ENCODE measurements at regions not wholly inside any gene's neighbourhood (a gene's known extent, or its start where the extent isn't known, plus 50 kb on each side); places are given as distances from the start of the nearest gene placed in this dataset.

GRCh38 chr5:6178846-6179532 is 199.4 kb downstream of the MED10 start:
- H3K36me3 ChIP-seq (ENCODE audit: insufficient read depth, low read length): no peaks in the 10 kb centered on the region
- ChIA-PET POLR2A (ENCODE audit: partially characterized antibody) (no interaction called here), CTCF (ENCODE audit: partially characterized antibody) (no interaction called here)
- no peak overlapping the region for H3K4me3 ChIP-seq (ENCODE audit: low read length in 2 of 2)
- intact Hi-C loops (cut with micrococcal nuclease): no loop called here
- H3K27me3 Mint-ChIP-seq: peaks cover 0 to 6% of the 10 kb centered on the region in 2 donors
- H3K9me3 Mint-ChIP-seq: peaks cover 0 to 2% (median 0%) of the 10 kb centered on the region in 8 donors
- no peak overlapping the region for H3K4me3 Mint-ChIP-seq
- no peaks in the 10 kb centered on the region for H3K27me3 ChIP-seq (ENCODE audit: insufficient read depth, low read length)
- H3K36me3 Mint-ChIP-seq: no peaks in the 10 kb centered on the region
- H3K9me3 ChIP-seq (ENCODE audit: control insufficient read depth in 1 of 2, low read length in 2 of 2): no peaks in the 10 kb centered on the region
- DNase-seq: no peak
- no peaks in the 10 kb centered on the region for H3K4me1 ChIP-seq (ENCODE audit: insufficient read depth, low read length)
- no peak overlapping the region for H3K27ac ChIP-seq (ENCODE audit: low read depth, low read length)
- no peaks in the 10 kb centered on the region for H3K4me1 Mint-ChIP-seq
- H3K27ac Mint-ChIP-seq: no peak overlapping the region

GRCh38 chr5:6177926-6178325 is 200.4 kb downstream of the MED10 start:
- Histone ChIP-seq H3K27ac (ENCODE audit: low read depth, low read length) (no peak overlapping the region), H3K4me1 (ENCODE audit: insufficient read depth, low read length) (no peaks in the 10 kb centered on the region), H3K27me3 (ENCODE audit: insufficient read depth, low read length) (no peaks in the 10 kb centered on the region), H3K4me3 (ENCODE audit: low read length in 2 of 2) (no peak overlapping the region), H3K9me3 (ENCODE audit: control insufficient read depth in 1 of 2, low read length in 2 of 2) (no peaks in the 10 kb centered on the region), H3K36me3 (ENCODE audit: insufficient read depth, low read length) (no peaks in the 10 kb centered on the region)
- H3K9me3 Mint-ChIP-seq: peaks cover 0 to 4% (median 0%) of the 10 kb centered on the region in 8 donors
- no peak for DNase-seq
- POLR2A ChIA-PET (ENCODE audit: partially characterized antibody): no interaction called here
- peaks cover 0 to 6% of the 10 kb centered on the region in 2 donors for H3K27me3 Mint-ChIP-seq
- no peaks in the 10 kb centered on the region for H3K36me3 Mint-ChIP-seq
- no peak overlapping the region for H3K27ac Mint-ChIP-seq
- CTCF ChIA-PET (ENCODE audit: partially characterized antibody): no interaction called here
- intact Hi-C loops (cut with micrococcal nuclease): no loop called here
- H3K4me1 Mint-ChIP-seq: no peaks in the 10 kb centered on the region
- no peak overlapping the region for H3K4me3 Mint-ChIP-seq

- CTCF ChIA-PET (ENCODE audit: partially characterized antibody): no interaction called here
- intact Hi-C loops (cut with micrococcal nuclease): no loop called here
- peaks cover 0 to 4% (median 0%) of the 10 kb centered on the region in 8 donors for H3K9me3 Mint-ChIP-seq
These were observed 202.1 kb downstream of the MED10 start for GRCh38 chr5:6176102-6176693.

GRCh38 chr5:6175172-6175854 is 203.0 kb downstream of the MED10 start:
- no peaks in the 10 kb centered on the region for H3K27me3 ChIP-seq (ENCODE audit: insufficient read depth, low read length)
- no peak overlapping the region for H3K27ac ChIP-seq (ENCODE audit: low read depth, low read length)
- H3K4me1 Mint-ChIP-seq: no peaks in the 10 kb centered on the region
- no peak overlapping the region for H3K4me3 Mint-ChIP-seq
- no peaks in the 10 kb centered on the region for H3K4me1 ChIP-seq (ENCODE audit: insufficient read depth, low read length)
- no peak overlapping the region for H3K4me3 ChIP-seq (ENCODE audit: low read length in 2 of 2)
- ChIA-PET CTCF (ENCODE audit: partially characterized antibody) (no interaction called here), POLR2A (ENCODE audit: partially characterized antibody) (no interaction called here)
- peaks cover 0 to 4% (median 0%) of the 10 kb centered on the region in 8 donors for H3K9me3 Mint-ChIP-seq
- no peak for DNase-seq
- no peaks in the 10 kb centered on the region for H3K36me3 Mint-ChIP-seq
- H3K27me3 Mint-ChIP-seq: peaks cover 0 to 1% of the 10 kb centered on the region in 2 donors
- intact Hi-C loops (cut with micrococcal nuclease): no loop called here
- H3K9me3 ChIP-seq (ENCODE audit: control insufficient read depth in 1 of 2, low read length in 2 of 2): no peaks in the 10 kb centered on the region
- no peak overlapping the region for H3K27ac Mint-ChIP-seq
- H3K36me3 ChIP-seq (ENCODE audit: insufficient read depth, low read length): no peaks in the 10 kb centered on the region

More at GRCh38 chr5:6176102-6176693, 202.1 kb downstream of the MED10 start:
- no peak overlapping the region for H3K27ac ChIP-seq (ENCODE audit: low read depth, low read length)
- H3K36me3 ChIP-seq (ENCODE audit: insufficient read depth, low read length): no peaks in the 10 kb centered on the region
- Mint-ChIP-seq H3K4me3 (no peak overlapping the region), H3K27ac (no peak overlapping the region), H3K4me1 (no peaks in the 10 kb centered on the region), H3K27me3 (peaks cover 0 to 5% of the 10 kb centered on the region in 2 donors), H3K36me3 (no peaks in the 10 kb centered on the region)
- H3K9me3 ChIP-seq (ENCODE audit: control insufficient read depth in 1 of 2, low read length in 2 of 2): no peaks in the 10 kb centered on the region
- POLR2A ChIA-PET (ENCODE audit: partially characterized antibody): no interaction called here
- DNase-seq: no peak
- H3K27me3 ChIP-seq (ENCODE audit: insufficient read depth, low read length): no peaks in the 10 kb centered on the region
- H3K4me3 ChIP-seq (ENCODE audit: low read length in 2 of 2): no peak overlapping the region
- H3K4me1 ChIP-seq (ENCODE audit: insufficient read depth, low read length): no peaks in the 10 kb centered on the region

GRCh38 chr5:6169660-6170059 is 208.7 kb downstream of the MED10 start:
- Mint-ChIP-seq H3K4me3 (no peak overlapping the region), H3K36me3 (no peaks in the 10 kb centered on the region), H3K27ac (no peak overlapping the region), H3K9me3 (peaks cover 0 to 5% (median 0%) of the 10 kb centered on the region in 8 donors), H3K27me3 (peaks cover 2 to 7% of the 10 kb centered on the region in 2 donors), H3K4me1 (no peaks in the 10 kb centered on the region)
- Histone ChIP-seq H3K4me1 (ENCODE audit: insufficient read depth, low read length) (no peaks in the 10 kb centered on the region), H3K27me3 (ENCODE audit: insufficient read depth, low read length) (no peaks in the 10 kb centered on the region), H3K36me3 (ENCODE audit: insufficient read depth, low read length) (no peaks in the 10 kb centered on the region), H3K4me3 (ENCODE audit: low read length in 2 of 2) (no peak overlapping the region), H3K9me3 (ENCODE audit: control insufficient read depth in 1 of 2, low read length in 2 of 2) (no peaks in the 10 kb centered on the region), H3K27ac (ENCODE audit: low read depth, low read length) (no peak overlapping the region)
- intact Hi-C loops (cut with micrococcal nuclease): no loop called here
- no peak for DNase-seq
- ChIA-PET POLR2A (ENCODE audit: partially characterized antibody) (no interaction called here), CTCF (ENCODE audit: partially characterized antibody) (no interaction called here)

GRCh38 chr5:6166698-6167394 is 211.5 kb downstream of the MED10 start:
- Histone ChIP-seq H3K4me1 (ENCODE audit: insufficient read depth, low read length) (no peaks in the 10 kb centered on the region), H3K27me3 (ENCODE audit: insufficient read depth, low read length) (no peaks in the 10 kb centered on the region), H3K4me3 (ENCODE audit: low read length in 2 of 2) (no peak overlapping the region), H3K27ac (ENCODE audit: low read depth, low read length) (no peak overlapping the region), H3K9me3 (ENCODE audit: control insufficient read depth in 1 of 2, low read length in 2 of 2) (no peaks in the 10 kb centered on the region), H3K36me3 (ENCODE audit: insufficient read depth, low read length) (no peaks in the 10 kb centered on the region)
- intact Hi-C loops (cut with micrococcal nuclease): no loop called here
- H3K27me3 Mint-ChIP-seq: peaks cover 6 to 11% of the 10 kb centered on the region in 2 donors
- no peaks in the 10 kb centered on the region for H3K36me3 Mint-ChIP-seq
- ChIA-PET POLR2A (ENCODE audit: partially characterized antibody) (no interaction called here), CTCF (ENCODE audit: partially characterized antibody) (no interaction called here)
- DNase-seq: no peak
- no peaks in the 10 kb centered on the region for H3K4me1 Mint-ChIP-seq
- H3K27ac Mint-ChIP-seq: no peak overlapping the region
- no peak overlapping the region for H3K4me3 Mint-ChIP-seq
- peaks cover 0 to 5% (median 0%) of the 10 kb centered on the region in 8 donors for H3K9me3 Mint-ChIP-seq

- H3K4me1 Mint-ChIP-seq: no peaks in the 10 kb centered on the region
- POLR2A ChIA-PET (ENCODE audit: partially characterized antibody): no interaction called here
- H3K27me3 Mint-ChIP-seq: peaks cover 6 to 11% of the 10 kb centered on the region in 2 donors
- intact Hi-C loops (cut with micrococcal nuclease): no loop called here
- H3K36me3 Mint-ChIP-seq: no peaks in the 10 kb centered on the region
- H3K27ac Mint-ChIP-seq: no peak overlapping the region
- H3K27me3 ChIP-seq (ENCODE audit: insufficient read depth, low read length): no peaks in the 10 kb centered on the region
- no peak overlapping the region for H3K4me3 ChIP-seq (ENCODE audit: low read length in 2 of 2)
- H3K9me3 Mint-ChIP-seq: peaks cover 0 to 3% (median 0%) of the 10 kb centered on the region in 8 donors
- H3K36me3 ChIP-seq (ENCODE audit: insufficient read depth, low read length): no peaks in the 10 kb centered on the region
- H3K4me3 Mint-ChIP-seq: no peak overlapping the region
- no peak overlapping the region for H3K27ac ChIP-seq (ENCODE audit: low read depth, low read length)
- no peaks in the 10 kb centered on the region for H3K9me3 ChIP-seq (ENCODE audit: control insufficient read depth in 1 of 2, low read length in 2 of 2)
- H3K4me1 ChIP-seq (ENCODE audit: insufficient read depth, low read length): no peaks in the 10 kb centered on the region
- CTCF ChIA-PET (ENCODE audit: partially characterized antibody): no interaction called here
- DNase-seq: no peak
These were observed 214.4 kb downstream of the MED10 start for GRCh38 chr5:6163913-6164312.

Data from CD4-positive, alpha-beta memory T cell (primary cell).